ENCODE measurements at regions not wholly inside any gene's neighbourhood (a gene's known extent, or its start where the extent isn't known, plus 50 kb on each side); places are given as distances from the start of the nearest gene placed in this dataset.
"Not testable (repeated sequence)": the region's sequence is repeated elsewhere in the genome, so short reads cannot be mapped to it uniquely, and the experiment has no call there.

GRCh38 chr21:19123053-19123452, 719.5 kb upstream of the TMPRSS15 start:
- Mint-ChIP-seq H3K4me1 (no peaks in the 10 kb centered on the region), H3K36me3 (ENCODE audit: low read depth) (no peaks in the 10 kb centered on the region), H3K9me3 (peaks cover 13% of the 10 kb centered on the region), H3K27me3 (no peaks in the 10 kb centered on the region), H3K27ac (no peak overlapping the region), H3K4me3 (no peak overlapping the region)
- DNase-seq (no peak), ATAC-seq (no peak)

- no peak for DNase-seq
- no peaks in the 10 kb centered on the region for H3K27me3 Mint-ChIP-seq
- no peaks in the 10 kb centered on the region for H3K4me1 Mint-ChIP-seq
- no peak for ATAC-seq
- no peaks in the 10 kb centered on the region for H3K36me3 Mint-ChIP-seq (ENCODE audit: low read depth)
- H3K9me3 Mint-ChIP-seq, result peaks cover 11% of the 10 kb centered on the region
- no peak overlapping the region for H3K4me3 Mint-ChIP-seq
- no peak overlapping the region for H3K27ac Mint-ChIP-seq
Observed at GRCh38 chr21:19123525-19123924, 719.9 kb upstream of the TMPRSS15 start.

GRCh38 chr21:19124691-19125090, 721.1 kb upstream of the TMPRSS15 start:
- H3K27ac Mint-ChIP-seq, result no peak overlapping the region
- H3K4me1 Mint-ChIP-seq, result no peaks in the 10 kb centered on the region
- DNase-seq, result no peak
- no peaks in the 10 kb centered on the region for H3K36me3 Mint-ChIP-seq (ENCODE audit: low read depth)
- no peaks in the 10 kb centered on the region for H3K27me3 Mint-ChIP-seq
- H3K4me3 Mint-ChIP-seq, result no peak overlapping the region
- peaks cover 6% of the 10 kb centered on the region for H3K9me3 Mint-ChIP-seq
- ATAC-seq, result no peak

- Mint-ChIP-seq H3K9me3 (peaks cover 15% of the 10 kb centered on the region), H3K27me3 (no peaks in the 10 kb centered on the region), H3K27ac (no peak overlapping the region), H3K4me3 (no peak overlapping the region), H3K36me3 (ENCODE audit: low read depth) (no peaks in the 10 kb centered on the region), H3K4me1 (no peaks in the 10 kb centered on the region)
- ATAC-seq, result no peak
- DNase-seq, result no peak
Observed at GRCh38 chr21:19130379-19131028, 726.9 kb upstream of the TMPRSS15 start.

GRCh38 chr21:19141511-19141910, 737.9 kb upstream of the TMPRSS15 start:
- Mint-ChIP-seq H3K36me3 (ENCODE audit: low read depth) (no peaks in the 10 kb centered on the region), H3K27ac (no peak overlapping the region), H3K4me1 (no peaks in the 10 kb centered on the region), H3K4me3 (no peak overlapping the region), H3K27me3 (no peaks in the 10 kb centered on the region), H3K9me3 (peaks cover 4% of the 10 kb centered on the region)
- DNase-seq (no peak), ATAC-seq (no peak)

GRCh38 chr21:19145682-19146293, 742.2 kb upstream of the TMPRSS15 start:
- ATAC-seq (no peak), DNase-seq (no peak)
- Mint-ChIP-seq H3K9me3 (peaks cover 19% of the 10 kb centered on the region), H3K27ac (no peak overlapping the region), H3K27me3 (no peaks in the 10 kb centered on the region), H3K36me3 (ENCODE audit: low read depth) (no peaks in the 10 kb centered on the region), H3K4me1 (no peaks in the 10 kb centered on the region), H3K4me3 (no peak overlapping the region)

GRCh38 chr21:19148056-19148455, 744.5 kb upstream of the TMPRSS15 start:
- Mint-ChIP-seq H3K9me3 (peaks cover 16% of the 10 kb centered on the region), H3K4me1 (no peaks in the 10 kb centered on the region), H3K36me3 (ENCODE audit: low read depth) (no peaks in the 10 kb centered on the region), H3K4me3 (no peak overlapping the region), H3K27ac (no peak overlapping the region), H3K27me3 (no peaks in the 10 kb centered on the region)
- no peak for ATAC-seq
- DNase-seq, result no peak

GRCh38 chr21:19171585-19171984, 768.0 kb upstream of the TMPRSS15 start:
- no peaks in the 10 kb centered on the region for H3K36me3 Mint-ChIP-seq (ENCODE audit: low read depth)

GRCh38 chr21:19181604-19182140, 778.1 kb upstream of the TMPRSS15 start:
- DNase-seq, result no peak
- H3K9me3 Mint-ChIP-seq, result peaks cover 13% of the 10 kb centered on the region
- no peaks in the 10 kb centered on the region for H3K36me3 Mint-ChIP-seq (ENCODE audit: low read depth)
- H3K4me1 Mint-ChIP-seq, result no peaks in the 10 kb centered on the region
- no peak for ATAC-seq
- no peak overlapping the region for H3K4me3 Mint-ChIP-seq
- H3K27ac Mint-ChIP-seq, result no peak overlapping the region
- H3K27me3 Mint-ChIP-seq, result no peaks in the 10 kb centered on the region

More at GRCh38 chr21:19171585-19171984, 768.0 kb upstream of the TMPRSS15 start:
- H3K9me3 Mint-ChIP-seq, result no peaks in the 10 kb centered on the region
- no peak overlapping the region for H3K4me3 Mint-ChIP-seq
- no peaks in the 10 kb centered on the region for H3K4me1 Mint-ChIP-seq
- H3K27ac Mint-ChIP-seq, result no peak overlapping the region
- ATAC-seq (no peak), DNase-seq (no peak)
- no peaks in the 10 kb centered on the region for H3K27me3 Mint-ChIP-seq

GRCh38 chr21:19197950-19198349, 794.4 kb upstream of the TMPRSS15 start:
- Mint-ChIP-seq H3K27me3 (no peaks in the 10 kb centered on the region), H3K36me3 (ENCODE audit: low read depth) (no peaks in the 10 kb centered on the region), H3K4me3 (no peak overlapping the region), H3K9me3 (peaks cover 14% of the 10 kb centered on the region), H3K4me1 (no peaks in the 10 kb centered on the region), H3K27ac (no peak overlapping the region)
- DNase-seq (no peak), ATAC-seq (no peak)

GRCh38 chr21:19198801-19199200, 795.2 kb upstream of the TMPRSS15 start:
- no peak for ATAC-seq
- Mint-ChIP-seq H3K27me3 (no peaks in the 10 kb centered on the region), H3K27ac (no peak overlapping the region), H3K9me3 (peaks cover 14% of the 10 kb centered on the region), H3K4me1 (no peaks in the 10 kb centered on the region), H3K36me3 (ENCODE audit: low read depth) (no peaks in the 10 kb centered on the region), H3K4me3 (no peak overlapping the region)
- DNase-seq, result no peak

GRCh38 chr21:19218163-19218562, 814.6 kb upstream of the TMPRSS15 start:
- no peaks in the 10 kb centered on the region for H3K27me3 Mint-ChIP-seq
- no peak for ATAC-seq

GRCh38 chr21:19224090-19224489, 820.5 kb upstream of the TMPRSS15 start:
- DNase-seq (no peak), ATAC-seq (no peak)
- Mint-ChIP-seq H3K4me3 (no peak overlapping the region), H3K27me3 (no peaks in the 10 kb centered on the region), H3K27ac (no peak overlapping the region), H3K36me3 (ENCODE audit: low read depth) (no peaks in the 10 kb centered on the region), H3K9me3 (peaks cover 7% of the 10 kb centered on the region), H3K4me1 (no peaks in the 10 kb centered on the region)

More at GRCh38 chr21:19218163-19218562, 814.6 kb upstream of the TMPRSS15 start:
- H3K9me3 Mint-ChIP-seq, result peaks cover 13% of the 10 kb centered on the region
- H3K27ac Mint-ChIP-seq, result no peak overlapping the region
- H3K36me3 Mint-ChIP-seq (ENCODE audit: low read depth), result no peaks in the 10 kb centered on the region
- H3K4me3 Mint-ChIP-seq, result no peak overlapping the region
- no peak for DNase-seq
- H3K4me1 Mint-ChIP-seq, result no peaks in the 10 kb centered on the region

GRCh38 chr21:19228226-19228625, 824.6 kb upstream of the TMPRSS15 start:
- ATAC-seq (no peak), DNase-seq (no peak)
- Mint-ChIP-seq H3K27ac (no peak overlapping the region), H3K4me1 (no peaks in the 10 kb centered on the region), H3K9me3 (no peaks in the 10 kb centered on the region), H3K4me3 (no peak overlapping the region), H3K27me3 (no peaks in the 10 kb centered on the region), H3K36me3 (ENCODE audit: low read depth) (no peaks in the 10 kb centered on the region)

GRCh38 chr21:19233841-19234240, 830.3 kb upstream of the TMPRSS15 start:
- not testable (repeated sequence) for H3K4me3 Mint-ChIP-seq; H3K4me1 Mint-ChIP-seq; H3K36me3 Mint-ChIP-seq (ENCODE audit: low read depth); H3K27ac Mint-ChIP-seq; H3K9me3 Mint-ChIP-seq; H3K27me3 Mint-ChIP-seq; ATAC-seq; DNase-seq
